K562 (cell line): ENCODE measurements at regions not wholly inside any gene's neighbourhood (a gene's known extent, or its start where the extent isn't known, plus 50 kb on each side); places are given as distances from the start of the nearest gene placed in this dataset.

Experiments used
- CTCF ChIP-seq, 3 experiments: IDR thresholded peaks in 2 of 3; conservative IDR thresholded peaks in 1 of 3; 2 replicates each; pipeline ENCODE4 v1.5.1; 2011 to 2012; ENCODE audit warnings: low read length in 3 of 3, mild to moderate bottlenecking in 3 of 3, control low read depth in 2 of 3, improper control_type of control experiment in 1 of 3, inconsistent platforms in 1 of 3, low read depth in 1 of 3, mixed read lengths in 1 of 3, moderate library complexity in 1 of 3; ENCODE audit not compliant: insufficient read depth in 2 of 3
- EP300 ChIP-seq: IDR thresholded peaks from 2 replicates; pipeline ENCODE4 v1.6.1; 2012; ENCODE audit warnings: low read length, improper control_type of control experiment
- TCF7L2 ChIP-seq: fragments of 150-350 bp; IDR thresholded peaks from 2 replicates; pipeline ENCODE4 v1.6.1; 2016; ENCODE audit warnings: low read depth, mild to moderate bottlenecking, low read length, moderate library complexity
- ZNF274 ChIP-seq: IDR thresholded peaks from 2 replicates; pipeline ENCODE4 v1.6.1; 2011; ENCODE audit warnings: low read depth, mild to moderate bottlenecking, low read length, moderate library complexity, borderline replicate concordance
- ZNF75A ChIP-seq: fragments of 450-650 bp; formaldehyde crosslinking; IDR thresholded peaks from 2 replicates; pipeline ENCODE4 v1.4.0; 2020; ENCODE audit warnings: mild to moderate bottlenecking
- ZSCAN29 ChIP-seq: fragments of 450-650 bp; IDR thresholded peaks from 2 replicates; pipeline ENCODE4 v1.6.1; 2017

DNA sequence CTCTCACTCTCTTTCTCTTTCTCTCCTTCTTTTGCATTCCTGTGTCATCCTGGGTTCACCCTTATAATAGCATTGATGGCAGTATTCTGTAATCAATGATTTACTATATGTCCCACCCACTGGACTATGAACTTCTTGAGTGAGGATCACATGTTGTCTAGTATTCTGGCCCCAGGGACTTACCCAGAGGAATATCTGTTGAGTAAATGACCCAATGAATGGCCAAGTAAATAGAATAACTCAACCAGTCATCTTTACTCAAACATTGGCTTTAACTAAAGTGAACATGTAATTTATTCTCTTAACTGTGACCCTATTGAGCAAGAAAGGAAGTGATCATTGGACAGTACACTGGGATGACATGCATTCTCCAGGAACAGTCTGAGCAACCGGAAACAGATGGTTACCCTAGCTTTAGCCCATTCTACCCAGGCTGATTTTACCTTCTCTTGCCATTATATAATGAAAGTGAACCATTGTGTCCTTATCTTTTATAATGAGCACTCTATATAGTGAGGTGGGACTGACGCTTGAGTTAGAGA, 94.5 kb upstream of the SOX14 start:
- TF ChIP-seq ZSCAN29 (no peak), CTCF (IDR thresholded peaks at IDR 0.05 in 2 of 3, conservative IDR thresholded peaks at IDR 0.05 in 1 of 3; ENCODE audit: insufficient read depth in 2 of 3, low read depth in 1 of 3, low read length in 3 of 3) (no peak), ZNF274 (no peak), TCF7L2 (no peak), EP300 (no peak), ZNF75A (CRISPR knock-in tag) (no peak)
